ENCODE measurements at regions not wholly inside any gene's neighbourhood (a gene's known extent, or its start where the extent isn't known, plus 50 kb on each side); places are given as distances from the start of the nearest gene placed in this dataset.

DNA sequence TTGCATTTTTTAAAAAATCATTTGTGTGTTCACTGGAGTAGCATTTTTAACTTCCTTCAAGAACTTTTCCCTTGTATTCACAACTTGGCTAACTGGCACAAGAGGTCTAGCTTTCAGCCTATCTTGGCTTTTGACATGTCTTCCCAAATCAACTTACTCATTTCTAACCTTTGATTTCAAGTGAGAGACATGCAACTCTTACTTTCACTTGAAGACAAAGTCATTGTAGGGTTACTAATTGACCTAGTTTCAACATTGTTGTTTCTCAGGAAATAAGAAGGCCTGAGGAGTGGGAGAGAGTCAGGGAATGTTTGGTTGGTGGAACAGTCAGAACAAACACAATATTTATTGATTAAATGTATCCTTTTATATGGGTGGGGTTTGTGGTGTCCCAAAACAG, 95.0 kb upstream of the C9orf72 start:
- DNase-seq: no peak

GRCh38 chr9:27671636-27672035, 98.4 kb upstream of the C9orf72 start:
- intact Hi-C loops (cut with micrococcal nuclease): no loop called here

More for the DNA sequence above, 95.0 kb upstream of the C9orf72 start:
- Histone ChIP-seq H3K27ac (replicated peaks) (no peak overlapping the region), H3K36me3 (no peaks in the 10 kb centered on the region), H3K9me3 (replicated peaks) (no peaks in the 10 kb centered on the region), H3K27me3 (ENCODE audit: low read depth) (peaks cover 22% of the 10 kb centered on the region), H3K4me1 (no peaks in the 10 kb centered on the region), H3K4me3 (no peak overlapping the region)
- intact Hi-C loops (cut with micrococcal nuclease): no loop called here
- no peak for TF ChIP-seq CTCF (IDR thresholded peaks at IDR 0.05; ENCODE audit: borderline replicate concordance)

DNA sequence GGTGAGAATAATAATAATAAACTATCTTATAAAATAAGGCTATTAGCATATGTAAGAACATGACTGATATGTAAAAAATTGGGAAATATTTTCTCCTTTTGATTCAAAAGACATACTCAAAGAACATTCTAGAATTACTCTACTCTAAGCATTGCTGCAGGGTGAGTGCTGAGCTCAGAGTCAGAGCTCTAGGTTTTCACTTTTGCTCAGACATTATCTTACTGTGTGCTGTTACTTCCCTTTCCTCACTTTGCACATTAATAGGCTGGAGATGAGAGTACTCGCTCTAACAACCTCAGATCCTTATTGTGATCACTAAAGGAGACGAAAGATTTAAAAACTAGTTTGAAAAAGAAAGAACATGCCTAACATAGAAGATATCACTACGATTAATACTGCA, 99.4 kb upstream of the C9orf72 start:
- no peak overlapping the region for H3K27ac ChIP-seq (replicated peaks)
- H3K27me3 ChIP-seq (ENCODE audit: low read depth): no peaks in the 10 kb centered on the region
- intact Hi-C loops (cut with micrococcal nuclease): no loop called here
- no peaks in the 10 kb centered on the region for H3K4me1 ChIP-seq
- H3K4me3 ChIP-seq: no peak overlapping the region
- no peak for TF ChIP-seq CTCF (IDR thresholded peaks at IDR 0.05; ENCODE audit: borderline replicate concordance)
- DNase-seq: no peak
- H3K9me3 ChIP-seq (replicated peaks): no peaks in the 10 kb centered on the region
- no peaks in the 10 kb centered on the region for H3K36me3 ChIP-seq

More at GRCh38 chr9:27671636-27672035, 98.4 kb upstream of the C9orf72 start:
- no peak for DNase-seq
- TF ChIP-seq CTCF (IDR thresholded peaks at IDR 0.05; ENCODE audit: borderline replicate concordance): no peak
- Histone ChIP-seq H3K27me3 (ENCODE audit: low read depth) (no peaks in the 10 kb centered on the region), H3K9me3 (replicated peaks) (no peaks in the 10 kb centered on the region), H3K36me3 (no peaks in the 10 kb centered on the region), H3K27ac (replicated peaks) (no peak overlapping the region), H3K4me1 (no peaks in the 10 kb centered on the region), H3K4me3 (no peak overlapping the region)

- no peaks in the 10 kb centered on the region for H3K36me3 ChIP-seq
- TF ChIP-seq CTCF (IDR thresholded peaks at IDR 0.05; ENCODE audit: borderline replicate concordance): no peak
- H3K4me3 ChIP-seq: no peak overlapping the region
- no peaks in the 10 kb centered on the region for H3K9me3 ChIP-seq (replicated peaks)
- no peaks in the 10 kb centered on the region for H3K27me3 ChIP-seq (ENCODE audit: low read depth)
- H3K27ac ChIP-seq (replicated peaks): no peak overlapping the region
- DNase-seq: no peak
- H3K4me1 ChIP-seq: no peaks in the 10 kb centered on the region
- intact Hi-C loops (cut with micrococcal nuclease): no loop called here
Observed at GRCh38 chr9:27673641-27674040, 100.4 kb upstream of the C9orf72 start.

DNA sequence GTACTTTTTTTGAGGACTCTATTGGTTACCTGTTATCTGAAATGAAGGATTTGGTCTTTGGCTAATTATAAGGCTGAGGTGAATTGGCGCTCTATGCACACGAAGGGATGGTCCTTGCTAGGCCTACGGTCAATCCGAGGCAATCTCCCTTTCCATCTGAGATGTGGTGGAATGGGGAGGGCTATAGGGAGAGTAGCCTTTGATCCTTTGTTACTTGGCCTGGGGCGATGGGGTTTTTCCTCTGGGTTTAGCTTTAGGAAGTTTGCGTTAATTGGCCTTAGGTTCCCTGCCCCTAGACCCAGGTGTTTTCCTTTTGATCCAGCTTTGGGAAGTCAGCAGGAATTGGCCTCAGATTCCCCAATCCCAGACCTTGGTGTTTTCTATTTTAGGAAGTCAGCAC, 102.1 kb upstream of the C9orf72 start:
- no peak overlapping the region for H3K4me3 ChIP-seq
- no peak for DNase-seq
- H3K9me3 ChIP-seq (replicated peaks): no peaks in the 10 kb centered on the region
- no peaks in the 10 kb centered on the region for H3K36me3 ChIP-seq
- no peaks in the 10 kb centered on the region for H3K4me1 ChIP-seq
- TF ChIP-seq CTCF (IDR thresholded peaks at IDR 0.05; ENCODE audit: borderline replicate concordance): no peak
- intact Hi-C loops (cut with micrococcal nuclease): no loop called here
- H3K27ac ChIP-seq (replicated peaks): no peak overlapping the region
- no peaks in the 10 kb centered on the region for H3K27me3 ChIP-seq (ENCODE audit: low read depth)

GRCh38 chr9:27676827-27677226, 103.5 kb upstream of the C9orf72 start:
- Histone ChIP-seq H3K9me3 (replicated peaks) (no peaks in the 10 kb centered on the region), H3K4me3 (no peak overlapping the region), H3K36me3 (no peaks in the 10 kb centered on the region), H3K27me3 (ENCODE audit: low read depth) (no peaks in the 10 kb centered on the region), H3K27ac (replicated peaks) (no peak overlapping the region), H3K4me1 (no peaks in the 10 kb centered on the region)
- no peak for DNase-seq
- intact Hi-C loops (cut with micrococcal nuclease): no loop called here
- TF ChIP-seq CTCF (IDR thresholded peaks at IDR 0.05; ENCODE audit: borderline replicate concordance): no peak

Measured in left ventricle myocardium inferior (tissue), 1 donor.